Occipital lobe (tissue), 1 donor: ENCODE measurements at regions not wholly inside any gene's neighbourhood (a gene's known extent, or its start where the extent isn't known, plus 50 kb on each side); places are given as distances from the start of the nearest gene placed in this dataset.
"Not testable (repeated sequence)": the region's sequence is repeated elsewhere in the genome, so short reads cannot be mapped to it uniquely, and the experiment has no call there.

Experiments used
- DNase-seq: peaks from one replicate; lab custom pipeline; 2025; lab: John Stamatoyannopoulos, UW

DNA sequence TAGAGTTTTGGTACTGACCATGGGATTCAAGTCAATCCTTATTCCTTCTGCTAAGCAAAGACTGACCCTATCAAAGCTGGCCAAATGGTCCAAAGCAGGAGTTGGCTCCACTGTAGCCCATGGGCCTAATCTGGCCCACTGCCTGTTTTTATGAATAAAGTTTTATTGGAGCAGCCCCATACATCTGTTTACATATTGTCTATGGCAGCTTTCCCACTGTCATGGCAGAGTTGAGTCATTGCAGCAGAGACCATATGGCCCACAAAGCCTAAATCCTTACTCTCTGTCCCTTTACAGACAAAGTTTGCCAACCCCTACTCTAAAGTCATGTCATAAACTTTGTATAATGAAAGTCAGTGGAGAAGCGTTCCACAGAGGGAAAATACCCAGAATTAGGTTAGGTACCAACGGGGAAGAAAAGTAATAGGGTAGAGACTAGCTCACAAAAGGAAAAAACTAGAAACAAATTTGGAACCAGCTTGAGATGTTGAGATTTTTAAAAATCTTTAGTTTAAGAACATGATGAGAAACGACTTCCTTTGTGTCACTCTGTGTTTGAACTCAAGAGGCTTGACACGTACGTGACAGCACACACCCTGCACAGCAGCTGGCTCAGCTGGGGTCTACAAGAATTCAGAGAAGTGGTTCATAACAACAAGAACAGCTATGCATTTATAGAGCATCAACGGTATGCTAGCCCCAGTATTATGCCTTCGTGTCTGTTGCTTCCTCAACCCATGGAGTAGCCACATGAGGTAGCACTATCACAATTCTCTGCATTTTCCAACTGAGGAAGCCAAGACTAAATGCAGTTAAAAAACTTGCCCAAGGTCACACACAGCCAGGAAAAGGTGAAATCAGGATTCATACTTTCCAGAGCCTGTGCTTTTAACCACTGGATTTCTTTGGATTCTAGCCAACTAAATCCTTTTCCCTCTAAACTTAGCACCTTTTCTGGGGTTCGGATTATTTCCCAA is 198.9 kb upstream of the WWC1 start:
- DNase-seq: no peak

DNA sequence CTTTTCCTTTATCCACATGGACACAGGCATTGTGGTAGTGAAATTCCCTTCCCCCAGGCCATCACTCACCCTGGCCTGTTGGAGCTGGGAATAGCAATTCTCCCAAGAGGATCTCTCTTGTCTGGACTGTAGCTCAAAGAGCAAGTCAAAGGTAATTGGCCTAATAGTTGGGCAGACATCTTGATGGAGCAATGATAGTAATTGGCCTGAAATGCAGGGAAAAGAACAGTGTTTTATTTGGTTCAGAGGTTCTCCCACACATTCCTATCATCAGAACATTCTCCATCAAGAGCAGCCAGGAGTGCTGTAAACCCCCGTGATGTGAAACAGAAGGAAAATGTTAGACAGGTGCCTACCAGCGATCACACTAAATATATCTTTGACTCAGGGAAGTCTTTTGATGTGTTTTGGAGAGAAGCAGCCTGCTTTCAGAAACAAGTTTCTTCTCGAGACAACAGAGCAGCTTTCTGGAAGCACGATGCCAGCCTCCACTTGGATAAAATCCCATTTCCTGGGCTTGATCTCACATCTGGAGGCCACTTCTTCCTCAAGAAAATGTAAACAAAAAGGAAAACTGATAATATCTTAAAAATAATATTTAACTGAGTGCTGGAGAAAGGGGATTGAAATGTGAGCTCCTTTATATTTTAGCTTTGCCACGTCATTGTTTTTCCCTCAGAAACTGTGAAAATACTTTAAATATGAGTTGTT is 198.1 kb upstream of the WWC1 start:
- DNase-seq: no peak

DNA sequence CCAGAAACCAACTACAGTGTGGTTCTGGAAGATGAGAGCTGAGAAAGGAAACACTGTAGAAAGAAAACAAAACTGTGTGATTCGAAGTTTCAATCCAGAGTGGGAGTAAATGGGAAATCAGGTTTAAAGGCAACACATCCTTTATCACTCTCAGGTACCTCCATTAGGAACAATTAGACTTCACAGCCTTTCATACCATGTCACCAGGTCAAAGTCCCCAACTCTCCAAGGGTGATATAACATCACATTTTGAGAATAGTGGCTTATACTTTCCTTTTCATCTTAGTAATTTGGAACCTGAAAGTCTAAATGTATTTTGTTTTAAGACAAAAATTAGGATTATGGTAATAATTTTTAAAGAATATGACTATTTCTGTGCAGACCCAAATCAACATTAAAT is 194.9 kb upstream of the WWC1 start:
- DNase-seq: no peak

DNA sequence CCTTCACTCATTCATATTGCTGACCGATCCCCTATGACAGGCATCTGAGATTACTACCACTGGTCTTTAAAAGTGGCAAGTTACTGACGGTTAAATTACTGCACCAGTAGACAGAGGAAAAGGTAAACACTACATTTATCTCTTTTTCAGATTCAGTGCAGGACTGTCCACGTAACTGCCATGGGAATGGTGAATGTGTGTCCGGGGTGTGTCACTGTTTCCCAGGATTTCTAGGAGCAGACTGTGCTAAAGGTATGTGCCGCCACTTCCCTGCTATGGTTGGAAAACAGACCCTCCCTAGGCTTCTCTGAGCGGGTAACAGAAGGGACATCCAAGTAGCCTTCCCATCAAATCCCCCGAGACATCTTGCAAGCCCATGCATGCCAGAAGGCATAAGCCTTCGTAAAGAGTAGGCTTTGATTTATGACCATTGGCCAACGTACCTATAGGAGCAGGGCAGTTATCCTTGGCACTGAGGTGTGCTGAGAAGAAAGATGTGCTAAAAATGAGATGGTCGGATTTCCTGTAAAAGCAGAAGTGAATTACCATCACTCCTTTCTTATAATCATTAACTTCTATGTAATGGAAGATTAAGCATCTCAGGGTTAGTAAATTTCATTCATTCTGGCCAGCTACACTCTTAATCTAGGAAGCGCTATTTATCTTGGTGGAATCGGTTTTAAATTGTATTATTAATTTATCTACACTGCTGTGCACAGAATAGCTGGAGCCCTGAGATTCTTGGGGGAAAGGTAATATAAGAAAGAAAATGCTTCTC is 193.4 kb upstream of the WWC1 start:
- DNase-seq: no peak

DNA sequence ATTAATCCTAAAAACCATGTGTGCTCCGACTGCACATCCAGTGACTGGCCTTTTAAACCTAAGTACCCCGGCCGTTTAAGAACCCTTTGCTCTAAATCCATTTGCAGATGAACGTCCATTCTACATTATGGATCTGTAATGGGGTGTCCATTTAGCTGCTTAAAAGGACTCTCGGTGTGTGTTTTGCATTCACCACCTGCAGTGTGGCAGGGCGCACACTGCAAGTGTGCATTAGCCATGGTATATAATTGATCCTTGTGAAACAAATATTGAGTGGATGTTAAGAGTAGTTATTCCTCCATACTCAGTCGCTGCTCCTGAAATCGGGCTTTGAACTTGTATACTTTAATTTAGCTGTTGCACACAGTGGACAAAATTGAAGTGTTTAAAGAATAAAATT is 190.1 kb upstream of the WWC1 start:
- no peak for DNase-seq

DNA sequence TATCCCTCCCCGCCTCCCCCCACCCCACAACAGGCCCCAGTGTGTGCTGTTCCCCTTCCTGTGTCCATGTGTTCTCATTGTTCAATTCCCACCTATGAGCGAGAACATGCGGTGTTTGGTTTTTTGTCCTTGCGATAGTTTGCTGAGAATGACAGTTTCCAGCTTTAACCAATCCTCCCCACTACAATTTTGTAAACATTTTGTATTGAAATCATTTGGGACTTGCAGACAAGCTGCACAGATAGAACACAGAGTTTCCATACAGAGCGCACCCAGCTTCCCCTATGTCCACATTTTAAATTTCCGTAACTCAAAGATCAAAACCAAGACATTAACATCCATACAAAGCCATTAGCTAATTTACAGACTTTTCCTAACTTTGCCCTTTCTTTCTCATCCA is 188.4 kb upstream of the WWC1 start:
- DNase-seq: not testable (repeated sequence)

DNA sequence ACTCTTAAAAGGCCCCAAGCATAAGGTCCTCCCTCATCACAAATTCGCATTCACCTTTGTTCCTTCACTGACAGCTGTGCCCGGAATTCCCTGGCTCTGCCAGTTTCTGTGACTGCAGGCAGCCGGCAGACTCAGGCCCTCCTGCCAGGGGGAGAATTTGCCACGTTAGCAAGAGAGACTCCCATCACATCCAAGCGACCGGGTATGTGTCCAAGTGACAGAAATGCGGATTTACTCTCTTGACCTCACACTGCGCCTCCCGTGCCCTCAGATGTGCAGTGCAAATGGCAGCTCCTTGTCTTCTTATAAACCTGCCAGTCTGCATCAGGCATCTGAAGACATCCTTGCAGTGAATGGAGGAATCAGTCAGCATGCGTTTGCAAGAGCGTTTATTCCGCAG is 187.1 kb upstream of the WWC1 start:
- DNase-seq: no peak

DNA sequence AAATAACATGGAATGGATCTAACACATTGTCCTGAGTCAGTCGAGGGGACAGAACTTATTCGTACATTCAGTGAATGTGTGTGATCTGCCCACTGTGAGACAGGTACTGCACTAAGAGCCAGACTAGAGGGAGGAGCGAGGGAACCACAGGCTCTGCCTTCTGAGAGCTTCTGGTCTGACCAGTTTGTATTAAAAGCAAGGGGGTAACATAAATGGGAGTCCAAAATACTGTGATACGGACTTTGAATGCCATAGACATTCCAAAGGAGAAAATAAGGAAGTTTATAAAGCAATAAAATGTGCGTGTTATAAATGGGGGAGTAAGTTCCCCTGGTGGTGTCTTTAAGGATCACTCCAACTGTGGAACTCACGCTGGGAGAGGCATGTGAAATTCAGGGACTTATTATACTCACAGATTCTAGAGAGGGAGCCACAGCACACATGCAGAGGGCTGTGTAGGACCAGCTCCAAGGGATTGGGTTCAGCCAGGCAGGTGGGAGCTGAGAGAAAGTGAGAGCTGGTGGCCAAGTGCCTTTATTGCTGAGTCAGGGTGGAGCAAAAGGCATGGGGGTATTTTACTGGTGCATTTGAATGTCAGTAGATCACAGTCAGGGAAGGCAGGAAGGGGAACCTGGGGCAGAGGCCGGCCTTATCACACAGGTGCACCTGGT is 186.5 kb upstream of the WWC1 start:
- no peak for DNase-seq

DNA sequence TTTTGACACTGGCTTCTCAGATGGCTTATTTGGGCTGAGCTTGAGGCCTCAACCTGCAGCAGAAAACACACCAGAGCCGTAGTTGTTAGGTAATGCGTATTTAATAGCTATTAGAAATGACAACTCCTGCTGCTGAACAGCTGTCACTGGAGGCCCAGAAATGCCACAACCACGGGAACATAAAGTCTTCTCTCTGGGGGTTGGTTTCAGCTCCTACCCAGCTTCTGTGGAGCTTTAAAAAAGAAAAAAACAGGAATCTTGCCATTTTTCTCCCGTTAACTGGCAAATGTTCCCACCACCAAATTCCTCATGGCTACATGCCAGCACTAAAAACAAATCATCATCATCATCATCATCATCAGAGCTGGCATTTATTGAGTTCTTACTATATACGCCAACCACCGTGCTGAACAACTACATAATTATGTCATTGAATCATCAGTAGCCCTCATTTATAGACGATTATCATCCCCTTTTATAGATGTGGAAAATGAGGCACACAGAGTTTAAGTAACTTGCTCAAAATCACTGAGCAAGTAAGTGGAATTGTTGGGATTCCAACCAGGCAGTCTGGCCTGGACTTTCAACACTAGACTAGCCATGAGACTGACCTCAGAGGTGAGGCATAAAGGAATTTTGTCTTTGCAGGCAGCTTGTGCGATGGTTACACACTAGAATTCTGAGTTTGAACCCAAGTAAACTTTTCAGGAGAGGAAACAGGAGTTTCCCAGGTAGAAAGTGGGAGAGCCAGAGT is 185.3 kb upstream of the WWC1 start:
- no peak for DNase-seq

DNA sequence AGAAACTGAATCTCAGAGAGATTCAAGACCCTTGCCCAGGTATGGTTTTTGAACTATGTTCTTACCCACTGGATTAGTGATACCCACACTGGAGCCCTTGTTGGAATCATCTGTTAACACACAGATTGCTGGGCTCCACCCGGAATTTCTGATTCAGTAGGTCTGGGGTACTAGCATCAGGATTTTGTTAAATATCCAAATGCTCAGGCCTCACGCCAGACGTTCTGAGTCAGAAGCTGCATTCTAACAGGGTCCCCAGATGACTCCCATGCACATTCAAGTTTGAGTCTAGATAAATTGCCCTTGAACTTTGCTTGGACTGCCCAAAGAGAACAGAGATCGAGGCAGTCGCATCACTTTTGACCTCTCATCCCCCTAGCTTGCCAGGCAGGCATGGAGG is 182.0 kb upstream of the WWC1 start:
- no peak for DNase-seq

DNA sequence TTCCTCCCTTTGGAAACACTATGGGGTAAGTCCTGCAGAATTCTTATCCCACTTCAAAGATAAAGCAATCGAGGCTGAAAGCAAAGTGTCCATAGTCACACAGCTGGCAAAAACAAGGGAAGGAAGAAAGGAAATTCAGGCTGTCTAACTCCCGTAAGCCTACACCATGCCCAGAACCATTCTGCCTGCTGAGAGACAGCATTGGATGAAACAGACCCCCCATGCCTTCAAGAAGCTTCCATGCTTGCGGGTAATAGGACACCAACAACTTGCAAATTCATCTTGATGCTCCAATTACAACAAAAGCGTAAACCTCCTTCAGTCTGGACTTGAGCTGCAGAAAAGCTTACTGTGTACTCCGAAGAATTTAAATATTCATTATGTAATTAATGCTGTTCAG is 181.1 kb upstream of the WWC1 start:
- DNase-seq: no peak

DNA sequence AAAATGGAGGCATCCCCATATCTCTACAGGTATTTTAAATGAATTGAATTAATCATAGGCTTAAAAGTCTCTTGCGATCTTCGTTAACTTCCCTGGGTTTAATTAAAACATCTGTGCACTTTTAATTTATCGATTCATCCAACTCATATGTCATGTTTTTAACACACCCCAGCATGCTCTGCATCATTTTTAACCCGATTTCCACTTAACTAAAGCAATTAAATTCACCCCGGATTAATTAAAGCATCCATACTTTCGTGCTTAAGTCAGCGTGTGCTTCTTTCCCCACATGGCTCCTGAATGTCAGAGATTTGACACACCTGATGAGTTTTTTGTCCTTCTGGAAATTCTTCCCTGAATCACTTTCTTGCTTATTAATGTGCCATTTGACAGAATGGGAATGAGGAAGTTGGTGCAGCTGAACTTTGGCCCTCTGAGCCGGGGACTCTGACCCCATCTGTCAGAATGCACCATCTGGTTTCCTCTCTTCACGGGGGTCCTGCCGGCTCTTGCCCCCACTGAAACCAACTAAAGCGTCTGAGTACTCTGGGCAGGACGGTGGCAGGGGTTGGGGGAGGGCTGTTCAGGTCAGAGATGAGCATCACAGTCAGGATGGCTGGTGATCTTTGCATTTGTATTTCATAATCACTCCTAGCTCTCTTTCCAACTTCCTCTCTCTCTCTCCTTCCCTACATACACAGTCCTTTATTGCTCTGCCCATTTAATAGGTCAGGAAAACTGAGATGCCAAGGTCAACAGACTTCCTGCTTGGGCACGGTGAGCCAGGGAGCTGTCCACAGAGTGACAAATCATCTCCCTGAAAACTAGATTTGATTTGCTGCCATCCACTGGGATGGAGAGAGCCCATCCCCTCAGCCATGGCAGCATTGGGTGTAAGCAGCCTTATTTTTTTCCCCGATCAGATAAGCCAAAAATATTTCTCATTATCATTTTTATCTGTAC is 180.3 kb upstream of the WWC1 start:
- DNase-seq: no peak

DNA sequence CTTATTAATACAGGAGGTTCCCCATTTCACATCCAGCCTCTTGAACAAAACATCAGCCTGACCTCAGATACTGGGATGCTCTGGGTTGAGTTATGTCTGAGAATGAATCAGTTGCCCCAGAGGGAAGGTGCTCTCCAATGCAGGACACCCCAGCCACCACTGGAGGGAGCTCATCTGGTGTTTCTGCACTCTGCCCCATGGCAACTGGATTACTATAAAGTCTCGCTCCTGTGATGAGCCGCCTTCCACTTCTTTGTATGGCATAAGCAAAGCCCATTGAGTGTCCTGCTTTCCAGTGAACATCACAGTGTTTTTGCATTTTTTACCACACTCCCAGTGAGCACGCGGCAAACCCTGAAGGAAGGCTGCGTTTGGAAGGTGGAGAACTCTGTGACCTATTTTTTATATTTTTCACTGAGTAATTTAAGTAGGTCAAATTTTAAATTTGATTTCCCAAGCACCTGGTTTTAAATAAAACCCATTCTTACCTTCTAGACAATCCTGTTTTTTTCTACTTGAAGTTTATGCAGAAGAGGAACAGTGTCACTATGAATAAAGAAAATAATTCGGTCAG is 176.9 kb upstream of the WWC1 start:
- DNase-seq: no peak

DNA sequence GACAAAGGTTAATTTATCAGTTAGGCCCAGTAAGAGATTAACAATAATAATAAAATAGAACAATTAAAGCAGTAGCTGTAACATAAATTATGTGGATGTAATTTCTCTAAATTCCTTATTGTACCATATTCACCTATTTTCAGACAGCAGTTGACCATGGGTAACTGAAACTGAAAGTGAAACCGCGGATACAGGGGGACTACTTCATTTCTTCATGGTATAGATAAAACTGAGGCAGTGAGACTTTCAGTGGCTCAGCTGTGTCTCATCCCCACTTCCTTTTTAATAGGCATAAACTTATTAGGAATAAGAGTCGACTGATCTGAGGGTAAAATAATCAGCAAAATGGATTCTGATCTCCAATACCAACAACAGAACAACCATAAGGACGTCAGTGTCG is 174.0 kb upstream of the WWC1 start:
- no peak for DNase-seq

DNA sequence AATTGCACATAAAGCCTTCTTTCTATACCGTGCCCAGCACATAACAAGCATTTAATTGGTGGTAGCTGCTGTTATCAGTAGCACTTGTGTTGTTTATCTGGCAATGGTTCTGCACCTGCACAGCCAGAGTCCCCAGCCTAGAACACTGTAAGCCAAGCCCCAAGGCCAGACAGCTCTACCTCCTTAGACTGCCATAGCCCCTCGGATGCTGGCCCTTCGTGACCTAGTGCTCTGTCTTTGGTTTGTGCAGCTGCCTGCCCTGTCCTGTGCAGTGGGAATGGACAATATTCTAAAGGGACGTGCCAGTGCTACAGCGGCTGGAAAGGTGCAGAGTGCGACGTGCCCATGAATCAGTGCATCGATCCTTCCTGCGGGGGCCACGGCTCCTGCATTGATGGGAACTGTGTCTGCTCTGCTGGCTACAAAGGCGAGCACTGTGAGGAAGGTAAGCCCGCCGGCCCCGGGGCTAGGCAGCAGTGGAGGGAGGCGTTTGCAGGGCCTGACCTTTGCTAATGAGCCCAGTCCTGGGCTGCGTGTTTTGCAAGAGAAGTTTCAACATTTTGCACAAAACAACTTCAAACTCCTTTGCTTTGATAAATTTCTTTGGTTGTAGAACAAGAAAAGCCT is 173.3 kb upstream of the WWC1 start:
- no peak for DNase-seq

DNA sequence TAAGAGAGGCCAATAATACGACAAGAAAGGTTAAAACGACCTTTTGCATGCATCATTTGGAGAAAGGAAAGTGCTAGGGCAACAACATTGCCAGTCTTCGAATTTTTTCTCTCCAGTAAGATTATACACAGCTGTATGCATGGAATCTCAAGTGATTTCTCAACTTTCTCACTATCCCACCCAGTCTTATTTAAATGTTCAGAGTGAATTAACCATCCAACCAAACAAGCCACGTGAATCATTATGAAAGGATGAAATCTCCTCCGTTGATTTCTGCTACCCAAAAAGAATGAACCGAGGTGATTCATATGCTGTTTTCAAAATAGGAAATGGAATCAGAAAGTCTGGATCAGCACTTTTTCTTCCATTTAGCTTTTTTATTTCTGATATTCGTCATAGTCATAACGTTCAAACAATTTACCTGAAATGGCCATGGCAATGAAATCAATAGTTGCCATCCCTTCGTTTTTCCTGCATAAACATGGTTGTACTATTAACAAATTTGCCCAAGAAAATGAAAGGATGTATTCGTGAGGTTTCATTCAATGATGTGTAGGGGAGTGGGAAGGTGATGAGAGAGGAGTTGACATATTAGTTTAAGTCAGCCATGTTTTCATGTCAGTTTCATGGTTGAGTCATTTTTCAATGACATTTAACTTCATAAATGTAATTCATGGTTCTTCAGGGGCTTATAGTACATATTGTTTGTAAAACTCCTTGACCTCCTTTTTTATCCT is 170.9 kb upstream of the WWC1 start:
- no peak for DNase-seq

DNA sequence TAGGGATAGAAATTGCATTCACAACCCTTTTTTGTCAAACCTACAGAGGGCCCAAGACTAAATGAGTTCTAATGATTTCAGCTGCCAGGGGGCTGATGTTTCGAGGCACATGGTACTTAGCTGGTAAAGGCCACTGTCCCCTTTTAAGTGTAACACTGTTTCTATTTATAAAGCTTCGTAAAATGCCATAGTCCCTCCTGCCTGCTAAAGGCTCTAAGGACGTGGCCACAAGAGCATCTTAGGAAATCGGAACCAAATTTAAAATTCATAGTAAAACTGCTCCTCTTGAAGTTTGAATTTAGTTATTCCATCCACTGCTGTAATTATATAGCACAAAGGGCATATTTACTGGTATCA is 170.3 kb upstream of the WWC1 start:
- no peak for DNase-seq
